GM19397 (cell line): ENCODE measurements at regions not wholly inside any gene's neighbourhood (a gene's known extent, or its start where the extent isn't known, plus 50 kb on each side); places are given as distances from the start of the nearest gene placed in this dataset.

Experiments used
- ATAC-seq: cut with Tn5 transposase; IDR thresholded peaks from one replicate; pipeline ENCODE4 v1.9.1; 2021; ENCODE audit warnings: mild to moderate bottlenecking, moderate library complexity; ENCODE audit not compliant: unreplicated experiment

GRCh38 chr14:39739796-39740195 is 307.6 kb upstream of the FBXO33 start:
- ATAC-seq = no peak

- no peak for ATAC-seq
Observed at GRCh38 chr14:39734306-39734705, 302.1 kb upstream of the FBXO33 start.

GRCh38 chr14:39733741-39734140 is 301.5 kb upstream of the FBXO33 start:
- no peak for ATAC-seq

DNA sequence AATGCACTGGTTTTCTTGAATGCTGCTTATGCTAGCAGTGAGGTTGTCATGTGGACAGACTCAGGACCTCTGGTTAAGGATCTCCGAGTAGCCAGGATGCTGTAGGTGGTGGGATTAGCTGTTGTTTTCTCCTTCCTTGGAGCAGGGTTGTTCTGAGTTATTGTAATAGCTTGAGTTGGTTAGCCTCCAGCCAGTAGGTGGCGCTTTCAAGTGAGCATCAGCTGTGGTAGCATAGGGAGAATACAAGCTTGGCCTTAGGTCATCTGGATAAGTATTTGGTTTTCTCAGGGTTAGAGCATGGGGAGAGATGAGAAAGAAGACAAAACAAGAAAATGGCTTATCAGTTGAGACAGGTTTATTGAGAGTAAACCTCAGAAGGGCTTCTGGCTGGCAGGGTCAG is 299.7 kb upstream of the FBXO33 start:
- no peak for ATAC-seq

- no peak for ATAC-seq
Observed at GRCh38 chr14:39726563-39726962, 294.3 kb upstream of the FBXO33 start.

DNA sequence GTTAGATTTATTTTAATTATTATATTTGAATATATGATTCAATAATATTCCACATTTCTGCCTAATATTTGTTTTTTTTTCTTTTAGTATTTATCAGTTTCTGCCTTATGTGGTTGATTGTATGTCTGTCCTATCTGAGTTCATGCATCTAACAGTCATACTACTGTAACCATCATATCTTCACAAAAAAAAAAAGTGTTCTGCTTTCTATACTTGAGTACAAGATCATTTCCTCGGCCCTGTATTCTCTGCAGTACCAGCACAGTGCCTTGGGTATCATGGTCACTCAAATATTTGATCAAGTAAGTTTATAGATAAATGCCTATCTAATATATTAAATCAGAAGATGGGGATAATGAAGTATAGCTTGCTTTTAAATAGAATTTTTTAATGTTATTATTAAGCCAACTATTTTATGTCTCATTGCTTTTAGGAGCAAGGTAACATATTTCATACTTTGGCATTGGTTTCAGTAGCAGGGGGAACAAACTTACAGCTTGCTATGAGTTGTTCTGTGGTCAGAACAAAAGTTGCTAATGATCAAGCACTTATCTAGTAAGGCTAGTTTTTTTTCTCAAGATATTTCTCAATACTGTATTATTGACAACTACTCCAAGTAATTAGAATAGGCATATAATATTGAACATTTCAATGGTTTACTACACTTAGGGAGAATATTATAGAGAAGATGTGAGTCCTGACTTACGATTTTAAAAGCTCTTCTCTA is 290.5 kb upstream of the FBXO33 start:
- ATAC-seq = no peak

DNA sequence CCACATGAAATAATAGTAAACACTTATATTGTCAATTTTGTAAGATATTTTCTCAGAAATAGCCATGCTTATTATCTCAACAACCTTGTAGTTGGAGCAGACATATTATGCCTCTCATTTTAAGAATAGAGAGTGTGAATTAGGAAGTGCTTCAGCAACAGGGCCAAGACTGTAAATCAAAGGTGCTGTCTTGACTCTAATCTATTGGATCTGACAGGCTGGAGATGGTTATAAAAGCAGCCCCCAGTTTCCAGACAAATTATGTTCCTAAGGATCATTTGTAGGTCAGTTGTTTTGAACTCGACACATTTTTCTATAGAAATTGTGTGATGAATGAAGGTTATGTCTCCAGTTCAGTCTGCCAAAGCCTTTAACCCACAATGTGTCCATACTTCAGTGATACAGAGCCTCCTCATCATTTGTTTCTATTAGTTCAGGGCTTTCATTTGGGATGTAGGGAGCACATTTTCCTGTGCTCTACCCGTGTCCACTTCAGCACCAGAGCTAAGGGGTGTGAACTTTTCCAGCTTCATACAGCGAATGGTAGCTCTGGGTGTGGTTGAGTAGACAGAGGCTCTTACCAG is 284.8 kb upstream of the FBXO33 start:
- ATAC-seq = no peak

DNA sequence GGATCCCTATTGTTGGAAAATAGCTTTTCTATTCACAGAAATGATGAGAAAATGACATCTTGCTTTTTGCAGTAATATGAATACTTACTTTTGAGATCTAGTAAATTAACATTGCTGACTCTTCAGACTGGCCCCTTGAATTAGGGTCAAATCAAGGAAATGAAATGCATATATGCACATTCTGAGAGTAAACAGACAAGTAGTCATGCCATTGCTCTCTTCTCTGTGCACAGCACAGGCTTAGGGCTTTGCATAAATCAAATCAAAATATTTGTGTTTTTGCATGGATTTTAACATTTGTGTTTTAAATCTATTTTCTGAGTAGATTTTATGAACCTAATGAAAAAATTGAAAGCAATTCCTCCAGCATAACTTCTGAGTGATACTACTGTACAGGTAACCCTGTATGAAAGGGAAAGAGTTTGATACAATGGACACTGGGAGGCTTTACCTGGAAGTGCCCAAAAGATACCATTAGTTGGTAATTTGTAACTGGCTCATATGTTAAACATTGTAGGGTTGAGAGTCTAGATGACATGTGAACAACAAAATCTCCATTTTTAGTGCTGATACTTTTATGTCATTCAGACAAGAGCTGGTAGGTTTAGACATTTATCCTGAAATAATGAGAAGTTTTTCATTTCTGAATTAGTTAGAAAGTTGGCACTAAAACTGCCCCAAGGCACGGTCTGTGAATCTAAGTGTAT is 280.2 kb upstream of the FBXO33 start:
- no peak for ATAC-seq

- ATAC-seq = no peak
Observed at GRCh38 chr14:39704594-39704993, 272.4 kb upstream of the FBXO33 start.

GRCh38 chr14:39694341-39694740 is 262.1 kb upstream of the FBXO33 start:
- ATAC-seq = no peak

DNA sequence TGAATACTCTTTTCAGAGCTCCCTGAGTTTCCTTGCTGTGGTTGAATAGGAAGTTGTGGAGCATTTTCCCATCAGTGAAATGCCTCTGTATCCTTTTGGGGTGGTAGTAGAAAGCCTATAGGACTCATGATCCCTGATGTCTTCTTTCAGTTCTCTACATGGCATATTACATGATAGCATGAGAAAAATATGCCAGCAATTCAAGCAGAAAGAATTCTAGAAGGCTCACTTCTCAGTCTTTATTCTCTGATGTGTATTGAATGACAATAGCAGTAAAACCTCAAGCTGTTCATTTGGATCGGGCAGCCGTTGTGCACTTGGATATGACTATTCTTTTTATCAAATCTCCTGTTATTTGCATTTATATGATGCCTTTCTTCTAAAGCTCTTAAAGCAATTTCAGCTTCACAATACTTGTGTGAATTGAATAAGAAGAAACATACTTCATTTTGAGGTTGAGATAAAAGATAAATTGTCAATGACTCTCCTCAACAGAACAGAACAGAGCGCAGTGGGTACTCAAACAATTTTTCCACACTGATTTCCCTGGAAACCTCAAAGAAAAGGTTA is 251.5 kb upstream of the FBXO33 start:
- ATAC-seq = no peak

DNA sequence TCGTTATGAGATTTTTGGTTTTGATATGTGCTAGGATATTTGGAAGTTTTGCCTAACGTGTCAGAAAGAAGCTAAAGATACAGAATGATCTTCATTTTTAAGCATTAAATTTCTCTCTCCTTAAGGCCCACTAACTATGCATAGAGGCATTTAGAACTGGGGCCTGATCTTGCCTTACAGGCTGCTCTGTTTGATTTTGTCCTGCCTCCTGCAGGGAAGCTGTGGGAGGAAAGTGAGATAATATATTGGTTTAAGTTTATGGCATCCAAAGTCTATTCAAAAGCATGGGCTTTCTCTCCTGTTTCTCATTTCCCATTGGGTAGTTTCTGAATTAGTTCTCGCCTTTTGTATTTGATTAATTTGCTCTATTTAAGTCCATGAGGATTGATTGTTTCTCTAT is 250.3 kb upstream of the FBXO33 start:
- ATAC-seq = no peak

DNA sequence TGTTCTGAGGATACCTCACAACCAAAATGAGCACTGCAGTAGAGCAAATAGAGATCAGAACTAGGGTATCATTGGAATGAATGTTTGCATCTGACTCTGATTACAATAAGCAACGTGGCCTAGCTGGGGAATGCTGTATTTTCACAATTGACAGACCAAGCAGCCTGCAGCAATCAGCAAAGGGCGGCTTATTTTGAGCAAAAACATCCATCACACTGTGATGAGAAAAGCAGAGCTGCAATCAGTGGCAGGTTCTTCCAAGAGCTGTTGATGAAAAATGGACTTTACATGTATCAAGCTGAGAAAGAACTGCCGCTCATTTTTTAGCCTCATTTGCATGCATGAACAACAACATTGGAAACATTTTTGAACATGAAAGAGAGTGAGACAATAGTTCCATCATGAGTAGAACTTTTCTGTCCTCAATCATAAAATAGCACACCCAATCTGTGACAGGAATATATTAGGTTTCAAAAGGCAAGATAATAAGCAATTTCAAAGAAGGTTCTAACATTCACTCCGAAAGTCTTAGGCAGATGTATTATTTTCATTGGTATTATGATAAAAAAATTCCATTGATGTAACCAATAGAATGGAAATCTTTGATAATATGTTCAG is 249.7 kb upstream of the FBXO33 start:
- ATAC-seq = no peak

DNA sequence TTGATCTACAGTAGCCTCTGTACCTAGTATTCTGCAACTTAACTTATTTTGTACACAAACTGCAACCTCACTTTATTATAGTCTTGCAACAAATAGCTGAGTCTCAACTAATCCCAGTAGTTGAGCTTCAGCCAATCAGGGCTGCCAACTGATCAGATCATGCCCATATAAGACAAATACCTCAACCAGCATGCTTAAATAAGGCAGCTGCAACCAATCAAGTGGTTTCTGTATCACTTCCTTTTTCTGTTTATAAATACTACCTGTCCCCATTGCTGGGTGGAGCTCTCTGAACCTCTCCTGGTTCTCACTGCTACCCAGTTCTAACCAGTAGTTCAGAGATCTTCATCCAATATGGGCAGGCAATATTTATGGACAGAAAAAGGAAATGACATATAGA is 248.5 kb upstream of the FBXO33 start:
- ATAC-seq = peak; percentile 82

GRCh38 chr14:39673734-39674133 is 241.5 kb upstream of the FBXO33 start:
- no peak for ATAC-seq

DNA sequence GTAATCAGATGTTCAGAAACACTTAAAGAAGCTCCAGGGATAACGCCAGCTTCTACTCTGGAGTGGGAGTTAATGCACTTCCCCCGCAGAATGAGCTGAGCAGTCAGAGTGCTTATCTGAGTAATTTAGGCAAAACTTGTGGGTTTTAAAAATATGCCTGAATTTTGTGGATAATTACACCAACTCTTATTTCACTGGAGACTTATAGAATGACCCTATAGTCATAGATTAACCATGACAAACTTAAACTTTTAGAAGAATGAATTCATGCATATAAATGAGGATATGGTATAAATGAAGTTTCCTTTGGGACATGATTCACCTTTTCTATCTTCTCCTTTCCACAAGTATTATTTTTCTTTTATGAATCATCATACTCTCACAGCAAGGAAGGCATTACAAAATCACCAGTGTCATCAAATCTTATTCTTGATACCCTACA is 241.1 kb upstream of the FBXO33 start:
- ATAC-seq = no peak

GRCh38 chr14:39668449-39668848 is 236.2 kb upstream of the FBXO33 start:
- ATAC-seq = no peak

GRCh38 chr14:39666386-39666785 is 234.2 kb upstream of the FBXO33 start:
- no peak for ATAC-seq

GRCh38 chr14:39665075-39665475 is 232.8 kb upstream of the FBXO33 start:
- ATAC-seq = no peak

GRCh38 chr14:39664646-39665045 is 232.4 kb upstream of the FBXO33 start:
- no peak for ATAC-seq

DNA sequence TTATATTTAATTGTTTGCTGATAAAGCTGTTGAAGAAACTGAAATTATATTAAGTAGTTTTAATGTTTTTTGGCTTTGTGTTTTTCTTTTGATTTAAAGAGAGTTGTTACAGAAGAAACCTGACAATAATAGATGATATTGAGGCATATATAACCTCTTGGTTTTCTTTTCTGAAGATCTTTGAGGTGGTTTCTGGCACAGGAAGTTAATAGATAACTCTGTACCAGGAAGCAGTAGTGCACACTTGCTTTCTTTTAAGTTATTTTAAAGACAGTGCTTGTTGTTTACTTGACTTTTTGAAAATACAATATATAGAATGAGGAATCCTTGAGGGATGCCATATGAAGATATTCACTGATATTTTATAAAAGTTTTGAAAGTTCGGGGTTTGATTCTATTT is 209.0 kb upstream of the FBXO33 start:
- ATAC-seq = no peak
